Glutamatergic neuron (in vitro differentiated cells): ENCODE measurements at regions not wholly inside any gene's neighbourhood (a gene's known extent, or its start where the extent isn't known, plus 50 kb on each side); places are given as distances from the start of the nearest gene placed in this dataset.

Experiments used
- DNase-seq: peaks from one replicate; pipeline ENCODE4 v3.0.0; 2022
- H3K27ac Mint-ChIP-seq: one replicate; pipeline ENCODE4 v1.8.0; 2020; ENCODE audit warnings: mild to moderate bottlenecking, mixed read lengths, inconsistent platforms; ENCODE audit not compliant: unreplicated experiment
- H3K27me3 Mint-ChIP-seq: one replicate; pipeline ENCODE4 v1.8.0; 2020; ENCODE audit warnings: mild to moderate bottlenecking, moderate library complexity, mixed read lengths, inconsistent platforms; ENCODE audit not compliant: unreplicated experiment
- H3K36me3 Mint-ChIP-seq: one replicate; pipeline ENCODE4 v1.8.0; 2020; ENCODE audit warnings: mild to moderate bottlenecking, mixed read lengths, inconsistent platforms; ENCODE audit not compliant: unreplicated experiment
- H3K4me1 Mint-ChIP-seq: one replicate; pipeline ENCODE4 v1.8.0; 2020; ENCODE audit warnings: mild to moderate bottlenecking, low read depth, mixed read lengths, inconsistent platforms; ENCODE audit not compliant: unreplicated experiment
- H3K4me3 Mint-ChIP-seq: one replicate; pipeline ENCODE4 v1.8.0; 2020; ENCODE audit warnings: mild to moderate bottlenecking, mixed read lengths, inconsistent platforms; ENCODE audit not compliant: unreplicated experiment
- H3K9me3 Mint-ChIP-seq: one replicate; pipeline ENCODE4 v1.8.0; 2020; ENCODE audit warnings: mild to moderate bottlenecking, moderate library complexity, mixed read lengths, inconsistent platforms; ENCODE audit not compliant: unreplicated experiment
- TF ChIP-seq, protein P1 (sequence below): fragments of 200-600 bp; sonication (generic); IDR thresholded peaks from one replicate; pipeline ENCODE4 v1.5.0; 2021; ENCODE audit not compliant: partially characterized antibody, unreplicated experiment

DNA sequence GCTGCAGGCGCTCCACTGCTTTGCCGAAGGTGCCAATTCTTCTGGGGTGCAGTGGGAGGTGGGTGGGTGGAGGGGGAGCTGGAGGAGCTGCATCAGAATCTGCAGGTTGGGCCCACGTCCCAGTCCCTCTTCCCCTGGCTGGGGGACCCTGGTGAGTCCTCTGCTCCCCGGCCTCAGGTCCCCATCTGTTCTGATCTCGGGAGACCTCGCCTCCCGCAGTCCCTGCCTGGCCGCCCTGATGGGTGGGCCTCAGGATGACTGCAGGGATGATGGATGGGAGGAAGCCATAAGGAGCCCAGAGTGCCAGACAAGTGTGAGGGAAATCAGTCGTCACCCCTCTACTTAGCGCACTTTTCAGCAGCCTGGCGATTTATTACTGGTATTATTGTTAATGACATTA is 89.3 kb upstream of the PCBD1 start:
- H3K4me3 Mint-ChIP-seq: no peak overlapping the region
- TF ChIP-seq, protein P1, sequence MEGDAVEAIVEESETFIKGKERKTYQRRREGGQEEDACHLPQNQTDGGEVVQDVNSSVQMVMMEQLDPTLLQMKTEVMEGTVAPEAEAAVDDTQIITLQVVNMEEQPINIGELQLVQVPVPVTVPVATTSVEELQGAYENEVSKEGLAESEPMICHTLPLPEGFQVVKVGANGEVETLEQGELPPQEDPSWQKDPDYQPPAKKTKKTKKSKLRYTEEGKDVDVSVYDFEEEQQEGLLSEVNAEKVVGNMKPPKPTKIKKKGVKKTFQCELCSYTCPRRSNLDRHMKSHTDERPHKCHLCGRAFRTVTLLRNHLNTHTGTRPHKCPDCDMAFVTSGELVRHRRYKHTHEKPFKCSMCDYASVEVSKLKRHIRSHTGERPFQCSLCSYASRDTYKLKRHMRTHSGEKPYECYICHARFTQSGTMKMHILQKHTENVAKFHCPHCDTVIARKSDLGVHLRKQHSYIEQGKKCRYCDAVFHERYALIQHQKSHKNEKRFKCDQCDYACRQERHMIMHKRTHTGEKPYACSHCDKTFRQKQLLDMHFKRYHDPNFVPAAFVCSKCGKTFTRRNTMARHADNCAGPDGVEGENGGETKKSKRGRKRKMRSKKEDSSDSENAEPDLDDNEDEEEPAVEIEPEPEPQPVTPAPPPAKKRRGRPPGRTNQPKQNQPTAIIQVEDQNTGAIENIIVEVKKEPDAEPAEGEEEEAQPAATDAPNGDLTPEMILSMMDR: no peak
- H3K36me3 Mint-ChIP-seq: peaks cover 5% of the 10 kb centered on the region
- H3K27me3 Mint-ChIP-seq: peaks cover 8% of the 10 kb centered on the region
- H3K9me3 Mint-ChIP-seq: peaks cover 4% of the 10 kb centered on the region
- H3K27ac Mint-ChIP-seq: no peak overlapping the region
- H3K4me1 Mint-ChIP-seq: no peaks in the 10 kb centered on the region
- DNase-seq: no peak

- Mint-ChIP-seq H3K27me3 (peaks cover 11% of the 10 kb centered on the region), H3K4me1 (no peaks in the 10 kb centered on the region), H3K4me3 (no peak overlapping the region), H3K36me3 (peaks cover 5% of the 10 kb centered on the region), H3K27ac (no peak overlapping the region), H3K9me3 (peaks cover 4% of the 10 kb centered on the region)
- DNase-seq: no peak
- TF ChIP-seq, protein P1: no peak
Measured at GRCh38 chr10:70978181-70978580, 89.8 kb upstream of the PCBD1 start.

DNA sequence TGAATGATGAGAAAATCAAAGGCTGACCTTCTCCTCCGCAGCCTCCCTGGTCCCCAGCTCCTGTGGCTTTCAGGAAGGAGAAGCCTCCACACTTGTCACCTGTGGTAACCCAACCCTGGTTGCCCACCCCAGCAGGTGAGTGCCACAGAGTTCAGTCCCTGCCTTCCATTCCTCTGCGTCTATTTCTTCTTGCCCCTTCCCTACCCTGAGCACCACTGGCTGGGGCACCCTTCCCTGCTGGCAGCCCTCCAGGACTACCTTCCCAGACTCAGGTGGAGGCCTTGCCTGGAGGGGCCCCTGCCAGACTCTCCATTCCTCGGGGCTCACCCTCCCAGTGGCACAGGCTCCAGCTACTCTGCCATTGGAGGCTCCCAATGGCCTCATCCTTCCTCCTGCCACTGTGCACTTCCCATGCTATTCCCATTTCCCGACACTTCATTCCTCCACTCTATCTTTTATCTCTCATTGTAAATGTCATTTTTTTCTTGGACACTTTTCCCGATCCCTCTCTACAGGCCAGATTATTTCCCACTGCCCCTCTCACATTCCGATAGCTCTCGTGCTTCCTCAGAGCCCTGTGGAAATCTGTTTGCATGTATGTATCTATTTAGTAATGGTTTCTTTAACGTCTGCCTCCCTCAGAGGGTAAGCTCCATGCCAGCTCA is 90.6 kb upstream of the PCBD1 start:
- Mint-ChIP-seq H3K36me3 (peaks cover 5% of the 10 kb centered on the region), H3K4me1 (no peaks in the 10 kb centered on the region), H3K9me3 (peaks cover 4% of the 10 kb centered on the region), H3K27ac (no peak overlapping the region), H3K4me3 (no peak overlapping the region), H3K27me3 (peaks cover 8% of the 10 kb centered on the region)
- DNase-seq: no peak
- TF ChIP-seq, protein P1: no peak

GRCh38 chr10:70980687-70981086 is 92.3 kb upstream of the PCBD1 start:
- TF ChIP-seq, protein P1: no peak
- peaks cover 9% of the 10 kb centered on the region for H3K27me3 Mint-ChIP-seq
- H3K36me3 Mint-ChIP-seq: peaks cover 5% of the 10 kb centered on the region
- no peak for DNase-seq
- H3K4me3 Mint-ChIP-seq: no peak overlapping the region
- H3K4me1 Mint-ChIP-seq: no peaks in the 10 kb centered on the region
- H3K27ac Mint-ChIP-seq: no peak overlapping the region
- H3K9me3 Mint-ChIP-seq: peaks cover 4% of the 10 kb centered on the region

GRCh38 chr10:70981171-70981836 is 92.9 kb upstream of the PCBD1 start:
- H3K27ac Mint-ChIP-seq: no peak overlapping the region
- no peaks in the 10 kb centered on the region for H3K36me3 Mint-ChIP-seq
- peaks cover 4% of the 10 kb centered on the region for H3K9me3 Mint-ChIP-seq
- no peak for DNase-seq
- TF ChIP-seq, protein P1: no peak
- no peak overlapping the region for H3K4me3 Mint-ChIP-seq
- H3K27me3 Mint-ChIP-seq: peaks cover 9% of the 10 kb centered on the region
- H3K4me1 Mint-ChIP-seq: no peaks in the 10 kb centered on the region
